Right forelimb (tissue), 1 donor: ENCODE measurements at regions not wholly inside any gene's neighbourhood (a gene's known extent, or its start where the extent isn't known, plus 50 kb on each side); places are given as distances from the start of the nearest gene placed in this dataset.
"Not testable (repeated sequence)": the region's sequence is repeated elsewhere in the genome, so short reads cannot be mapped to it uniquely, and the experiment has no call there.

Experiments used
- DNase-seq: peaks from one replicate; pipeline ENCODE4 v3.0.0-alpha.2; 2018

- DNase-seq = no peak
These were observed 107.3 kb upstream of the POU3F1 start for GRCh38 chr1:38153778-38154470.

- no peak for DNase-seq
These were observed 106.6 kb upstream of the POU3F1 start for GRCh38 chr1:38153066-38153777.

- no peak for DNase-seq
These were observed 105.9 kb upstream of the POU3F1 start for GRCh38 chr1:38152351-38153065.

GRCh38 chr1:38151399-38151798 is 104.8 kb upstream of the POU3F1 start:
- no peak for DNase-seq

GRCh38 chr1:38146079-38146478 is 99.5 kb upstream of the POU3F1 start:
- DNase-seq = not testable (repeated sequence)

GRCh38 chr1:38142606-38143005 is 96.0 kb upstream of the POU3F1 start:
- no peak for DNase-seq

- no peak for DNase-seq
These were observed 94.9 kb upstream of the POU3F1 start for GRCh38 chr1:38141483-38141882.

GRCh38 chr1:38139738-38140487 is 93.3 kb upstream of the POU3F1 start:
- DNase-seq = no peak

- DNase-seq = peak; percentile 91
These were observed 92.1 kb upstream of the POU3F1 start for GRCh38 chr1:38138498-38139233.

- DNase-seq = no peak
These were observed 90.6 kb upstream of the POU3F1 start for GRCh38 chr1:38137164-38137563.

GRCh38 chr1:38135625-38136414 is 89.2 kb upstream of the POU3F1 start:
- DNase-seq = no peak

- peak; percentile 49 for DNase-seq
These were observed 87.7 kb upstream of the POU3F1 start for GRCh38 chr1:38134294-38134755.

GRCh38 chr1:38133756-38134155 is 87.2 kb upstream of the POU3F1 start:
- peak; percentile 39 for DNase-seq

GRCh38 chr1:38133304-38133703 is 86.7 kb upstream of the POU3F1 start:
- DNase-seq = peak; percentile 34

- DNase-seq = no peak
These were observed 86.1 kb upstream of the POU3F1 start for GRCh38 chr1:38132681-38133080.

- no peak for DNase-seq
These were observed 84.5 kb upstream of the POU3F1 start for GRCh38 chr1:38131024-38131585.

- DNase-seq = peak; percentile 17
These were observed 83.4 kb upstream of the POU3F1 start for GRCh38 chr1:38129971-38130370.

- DNase-seq = peak; percentile 5
These were observed 82.9 kb upstream of the POU3F1 start for GRCh38 chr1:38129473-38129872.

GRCh38 chr1:38128926-38129453 is 82.4 kb upstream of the POU3F1 start:
- peak; percentile 23 for DNase-seq

GRCh38 chr1:38128511-38128910 is 81.9 kb upstream of the POU3F1 start:
- no peak for DNase-seq

- DNase-seq = no peak
These were observed 80.8 kb upstream of the POU3F1 start for GRCh38 chr1:38127428-38127827.
